ENCODE measurements at regions not wholly inside any gene's neighbourhood (a gene's known extent, or its start where the extent isn't known, plus 50 kb on each side); places are given as distances from the start of the nearest gene placed in this dataset.
"Not testable (repeated sequence)": the region's sequence is repeated elsewhere in the genome, so short reads cannot be mapped to it uniquely, and the experiment has no call there.

GRCh38 chr4:123232439-123232838 is 164.2 kb upstream of the SPRY1 start:
- Mint-ChIP-seq H3K4me1 (ENCODE audit: unreplicated experiment) (peaks cover 12% of the 10 kb centered on the region), H3K4me3 (ENCODE audit: unreplicated experiment) (no peak overlapping the region), H3K27me3 (ENCODE audit: unreplicated experiment) (peaks cover 3% of the 10 kb centered on the region), H3K36me3 (ENCODE audit: low read depth, unreplicated experiment) (no peaks in the 10 kb centered on the region), H3K27ac (ENCODE audit: unreplicated experiment) (no peak overlapping the region), H3K9me3 (ENCODE audit: unreplicated experiment) (no peaks in the 10 kb centered on the region)
- no peak for DNase-seq (ENCODE audit: low spot score)
- TF ChIP-seq CTCF (IDR thresholded peaks at IDR 0.05; ENCODE audit: unreplicated experiment), result no peak

GRCh38 chr4:123233136-123233768 is 163.3 kb upstream of the SPRY1 start:
- Mint-ChIP-seq H3K27me3 (ENCODE audit: unreplicated experiment) (peaks cover 3% of the 10 kb centered on the region), H3K9me3 (ENCODE audit: unreplicated experiment) (no peaks in the 10 kb centered on the region), H3K27ac (ENCODE audit: unreplicated experiment) (no peak overlapping the region), H3K4me1 (ENCODE audit: unreplicated experiment) (peaks cover 12% of the 10 kb centered on the region), H3K36me3 (ENCODE audit: low read depth, unreplicated experiment) (no peaks in the 10 kb centered on the region), H3K4me3 (ENCODE audit: unreplicated experiment) (no peak overlapping the region)
- no peak for DNase-seq (ENCODE audit: low spot score)
- no peak for TF ChIP-seq CTCF (IDR thresholded peaks at IDR 0.05; ENCODE audit: unreplicated experiment)

GRCh38 chr4:123234955-123235354 is 161.6 kb upstream of the SPRY1 start:
- no peaks in the 10 kb centered on the region for H3K9me3 Mint-ChIP-seq (ENCODE audit: unreplicated experiment)
- H3K27me3 Mint-ChIP-seq (ENCODE audit: unreplicated experiment), result peaks cover 3% of the 10 kb centered on the region
- H3K4me3 Mint-ChIP-seq (ENCODE audit: unreplicated experiment), result no peak overlapping the region
- no peak for TF ChIP-seq CTCF (IDR thresholded peaks at IDR 0.05; ENCODE audit: unreplicated experiment)
- no peak for DNase-seq (ENCODE audit: low spot score)
- no peak overlapping the region for H3K27ac Mint-ChIP-seq (ENCODE audit: unreplicated experiment)
- H3K36me3 Mint-ChIP-seq (ENCODE audit: low read depth, unreplicated experiment), result no peaks in the 10 kb centered on the region
- H3K4me1 Mint-ChIP-seq (ENCODE audit: unreplicated experiment), result peaks cover 12% of the 10 kb centered on the region

GRCh38 chr4:123235431-123235830 is 161.2 kb upstream of the SPRY1 start:
- H3K4me1 Mint-ChIP-seq (ENCODE audit: unreplicated experiment), result peaks cover 12% of the 10 kb centered on the region
- no peak for TF ChIP-seq CTCF (IDR thresholded peaks at IDR 0.05; ENCODE audit: unreplicated experiment)
- H3K4me3 Mint-ChIP-seq (ENCODE audit: unreplicated experiment), result no peak overlapping the region
- H3K36me3 Mint-ChIP-seq (ENCODE audit: low read depth, unreplicated experiment), result no peaks in the 10 kb centered on the region
- no peaks in the 10 kb centered on the region for H3K9me3 Mint-ChIP-seq (ENCODE audit: unreplicated experiment)
- peaks cover 3% of the 10 kb centered on the region for H3K27me3 Mint-ChIP-seq (ENCODE audit: unreplicated experiment)
- no peak for DNase-seq (ENCODE audit: low spot score)
- H3K27ac Mint-ChIP-seq (ENCODE audit: unreplicated experiment), result no peak overlapping the region

GRCh38 chr4:123236606-123237005 is 160.0 kb upstream of the SPRY1 start:
- Mint-ChIP-seq H3K27me3 (ENCODE audit: unreplicated experiment) (peaks cover 3% of the 10 kb centered on the region), H3K9me3 (ENCODE audit: unreplicated experiment) (no peaks in the 10 kb centered on the region), H3K36me3 (ENCODE audit: low read depth, unreplicated experiment) (no peaks in the 10 kb centered on the region), H3K4me3 (ENCODE audit: unreplicated experiment) (no peak overlapping the region), H3K4me1 (ENCODE audit: unreplicated experiment) (peaks cover 12% of the 10 kb centered on the region), H3K27ac (ENCODE audit: unreplicated experiment) (no peak overlapping the region)
- TF ChIP-seq CTCF (IDR thresholded peaks at IDR 0.05; ENCODE audit: unreplicated experiment), result no peak
- DNase-seq (ENCODE audit: low spot score), result no peak

- not testable (repeated sequence) for H3K4me1 Mint-ChIP-seq (ENCODE audit: unreplicated experiment); DNase-seq (ENCODE audit: low spot score); H3K36me3 Mint-ChIP-seq (ENCODE audit: low read depth, unreplicated experiment); H3K4me3 Mint-ChIP-seq (ENCODE audit: unreplicated experiment); H3K27ac Mint-ChIP-seq (ENCODE audit: unreplicated experiment); H3K9me3 Mint-ChIP-seq (ENCODE audit: unreplicated experiment); H3K27me3 Mint-ChIP-seq (ENCODE audit: unreplicated experiment)
These were observed 156.3 kb upstream of the SPRY1 start for GRCh38 chr4:123240286-123240685.

GRCh38 chr4:123243220-123243619 is 153.4 kb upstream of the SPRY1 start:
- H3K36me3 Mint-ChIP-seq (ENCODE audit: low read depth, unreplicated experiment); H3K4me1 Mint-ChIP-seq (ENCODE audit: unreplicated experiment); H3K4me3 Mint-ChIP-seq (ENCODE audit: unreplicated experiment); H3K9me3 Mint-ChIP-seq (ENCODE audit: unreplicated experiment); H3K27me3 Mint-ChIP-seq (ENCODE audit: unreplicated experiment); H3K27ac Mint-ChIP-seq (ENCODE audit: unreplicated experiment); DNase-seq (ENCODE audit: low spot score): not testable (repeated sequence)

Data from endothelial cell (in vitro differentiated cells).